IMR-90 (cell line): ENCODE measurements at regions not wholly inside any gene's neighbourhood (a gene's known extent, or its start where the extent isn't known, plus 50 kb on each side); places are given as distances from the start of the nearest gene placed in this dataset.

Experiments used
- ATAC-seq: fragments of 200-7000 bp; cut with Tn5 transposase; 2 replicates; pipeline ENCODE4 v1.9.1; 2020; ENCODE audit warnings: low read depth, mild to moderate bottlenecking, moderate library complexity
- BruUV-seq: library from RNA; stranded (reverse); fragments of 400-500 nt; replicated peaks from 2 replicates; lab custom pipeline; 2021; lab: Mats Ljungman, UMichigan
- CTCF ChIA-PET: fragments of 300-600 bp; formaldehyde crosslinking; extraction: SDS; loops from one replicate; lab custom pipeline; 2021; ENCODE audit warnings: antibody characterized with exemption; lab: Yijun Ruan, JAX
- POLR2A ChIA-PET: fragments of 300-600 bp; sonication (Branson Sonifier 250); formaldehyde crosslinking; loops from one replicate; lab custom pipeline; 2022; ENCODE audit warnings: antibody characterized with exemption; ENCODE audit not compliant: unreplicated experiment; lab: Charles Lee
- DNase-seq: peaks from one replicate; pipeline ENCODE4 v3.0.0; 2013
- H2AFZ ChIP-seq: replicated peaks from 2 replicates; pipeline ENCODE3; 2013; ENCODE audit warnings: low read length, mild to moderate bottlenecking; ENCODE audit not compliant: poor library complexity
- H2AK5ac ChIP-seq: 2 replicates; pipeline ENCODE4 v1.6.1; 2013; ENCODE audit warnings: low read depth, low read length, inconsistent platforms
- H2AK9ac ChIP-seq: replicated peaks from 2 replicates; pipeline ENCODE3; 2013; ENCODE audit warnings: mild to moderate bottlenecking, low read depth, low read length, moderate library complexity; ENCODE audit not compliant: poor library complexity
- H2BK120ac ChIP-seq: 2 replicates; pipeline ENCODE4 v1.6.1; 2013; ENCODE audit warnings: low read depth, low read length, inconsistent platforms
- H2BK15ac ChIP-seq: 3 replicates; pipeline ENCODE4 v1.6.1; 2013; ENCODE audit warnings: low read depth, low read length, inconsistent platforms
- H2BK20ac ChIP-seq: 2 replicates; pipeline ENCODE4 v1.6.1; 2013; ENCODE audit warnings: low read depth, mild to moderate bottlenecking, inconsistent platforms, low read length, moderate library complexity
- H2BK5ac ChIP-seq: 2 replicates; pipeline ENCODE4 v1.6.1; 2013; ENCODE audit warnings: mild to moderate bottlenecking, low read depth, low read length, inconsistent platforms; ENCODE audit not compliant: poor library complexity, severe bottlenecking
- H3K14ac ChIP-seq: replicated peaks from 2 replicates; pipeline ENCODE4 v1.6.1; 2013; ENCODE audit warnings: low read depth, low read length, inconsistent platforms
- H3K18ac ChIP-seq: 2 replicates; pipeline ENCODE4 v1.6.1; 2013; ENCODE audit warnings: low read depth, low read length, control low read depth
- H3K23ac ChIP-seq: 2 replicates; pipeline ENCODE4 v1.6.1; 2013; ENCODE audit warnings: low read depth, low read length, inconsistent platforms
- H3K27ac ChIP-seq: 2 replicates; pipeline ENCODE4 v1.5.1; 2013; ENCODE audit warnings: mild to moderate bottlenecking, control low read depth, low read length; ENCODE audit not compliant: insufficient read depth
- H3K27me3 ChIP-seq: 2 replicates; pipeline ENCODE4 v1.6.1; 2013; ENCODE audit warnings: low read length; ENCODE audit not compliant: control insufficient read depth, insufficient read depth
- H3K36me3 ChIP-seq: 2 replicates; pipeline ENCODE4 v1.6.1; 2013; ENCODE audit warnings: low read length, mixed read lengths; ENCODE audit not compliant: control insufficient read depth, insufficient read depth
- H3K4ac ChIP-seq: 2 replicates; pipeline ENCODE4 v1.6.1; 2013; ENCODE audit warnings: low read depth, low read length, inconsistent platforms
- H3K4me1 ChIP-seq: 2 replicates; pipeline ENCODE4 v1.6.1; 2013; ENCODE audit warnings: low read length, mixed read lengths; ENCODE audit not compliant: control insufficient read depth, insufficient read depth
- H3K4me2 ChIP-seq: 2 replicates; pipeline ENCODE4 v1.6.1; 2013; ENCODE audit warnings: low read depth, mild to moderate bottlenecking, control low read depth, low read length, moderate library complexity
- H3K4me3 ChIP-seq: 2 replicates; pipeline ENCODE4 v1.5.1; 2013; ENCODE audit warnings: low read depth, mild to moderate bottlenecking, control low read depth, low read length, moderate library complexity; ENCODE audit not compliant: insufficient read depth
- H3K56ac ChIP-seq: 2 replicates; pipeline ENCODE4 v1.6.1; 2013; ENCODE audit warnings: low read length, inconsistent platforms; ENCODE audit not compliant: insufficient read depth; ENCODE audit errors: extremely low read depth
- H3K79me1 ChIP-seq, 2 experiments: 2 replicates each; pipeline ENCODE4 v1.6.1; 2013; ENCODE audit warnings: low read length in 2 of 2, inconsistent platforms in 1 of 2, low read depth in 1 of 2
- H3K9ac ChIP-seq: 2 replicates; pipeline ENCODE4 v1.6.1; 2013; ENCODE audit warnings: low read depth, low read length, control low read depth
- H3K9me1 ChIP-seq: 2 replicates; pipeline ENCODE4 v1.6.1; 2013; ENCODE audit warnings: low read length, inconsistent platforms; ENCODE audit not compliant: insufficient read depth
- H3K9me3 ChIP-seq: 2 replicates; pipeline ENCODE4 v1.6.1; 2013; ENCODE audit warnings: low read length; ENCODE audit not compliant: control insufficient read depth, insufficient read depth
- H4K20me1 ChIP-seq: 2 replicates; pipeline ENCODE4 v1.6.1; 2013; ENCODE audit warnings: low read length, inconsistent platforms; ENCODE audit not compliant: insufficient read depth
- H4K5ac ChIP-seq: 2 replicates; pipeline ENCODE4 v1.6.1; 2013; ENCODE audit warnings: mild to moderate bottlenecking, low read depth, low read length, control low read depth
- H4K8ac ChIP-seq, 2 experiments: 2 replicates each; pipeline ENCODE4 v1.6.1; 2013; ENCODE audit warnings: low read depth in 2 of 2, low read length in 2 of 2, control low read depth in 1 of 2, inconsistent platforms in 1 of 2
- H4K91ac ChIP-seq: 2 replicates; pipeline ENCODE4 v1.6.1; 2013; ENCODE audit warnings: low read depth, low read length, inconsistent platforms; ENCODE audit not compliant: insufficient read depth
- BHLHE40 ChIP-seq: fragments of 150-350 bp; IDR thresholded peaks from 2 replicates; pipeline ENCODE4 v1.6.1; 2016; ENCODE audit warnings: mild to moderate bottlenecking, low read depth, low read length
- CEBPB ChIP-seq: IDR thresholded peaks from 2 replicates; pipeline ENCODE4 v1.6.1; 2012; ENCODE audit warnings: low read depth, low read length, improper control_type of control experiment
- CTCF ChIP-seq: conservative IDR thresholded peaks from 2 replicates; pipeline ENCODE4 v1.5.1; 2012; ENCODE audit warnings: mild to moderate bottlenecking, low read depth, low read length, improper control_type of control experiment
- FOS ChIP-seq: fragments of 150-350 bp; IDR thresholded peaks from 2 replicates; pipeline ENCODE4 v1.6.1; 2016; ENCODE audit warnings: low read depth, low read length
- MAFK ChIP-seq: IDR thresholded peaks from 2 replicates; pipeline ENCODE4 v1.6.1; 2012; ENCODE audit warnings: low read depth, low read length, improper control_type of control experiment
- MAZ ChIP-seq: IDR thresholded peaks from 2 replicates; pipeline ENCODE4 v1.6.1; 2012; ENCODE audit warnings: low read depth, mild to moderate bottlenecking, low read length, improper control_type of control experiment, moderate library complexity, borderline replicate concordance
- NFE2L2 ChIP-seq: fragments of 150-350 bp; IDR thresholded peaks from 2 replicates; pipeline ENCODE4 v1.6.1; 2016; ENCODE audit warnings: low read depth, mild to moderate bottlenecking, low read length
- POLR2A ChIP-seq: IDR thresholded peaks from 2 replicates; pipeline ENCODE4 v1.6.1; 2012; ENCODE audit warnings: mild to moderate bottlenecking, low read depth, low read length
- RAD21 ChIP-seq: IDR thresholded peaks from 2 replicates; pipeline ENCODE4 v1.6.1; 2012; ENCODE audit warnings: low read length, improper control_type of control experiment
- RCOR1 ChIP-seq: IDR thresholded peaks from 2 replicates; pipeline ENCODE4 v1.6.1; 2012; ENCODE audit warnings: mild to moderate bottlenecking, low read length, improper control_type of control experiment; ENCODE audit not compliant: insufficient replicate concordance
- RFX5 ChIP-seq: IDR thresholded peaks from 2 replicates; pipeline ENCODE4 v1.8.0; 2012; ENCODE audit warnings: low read depth, mild to moderate bottlenecking, low read length, moderate library complexity
- SMC3 ChIP-seq: fragments of 150-350 bp; IDR thresholded peaks from 2 replicates; pipeline ENCODE4 v1.6.1; 2016; ENCODE audit warnings: low read depth, mild to moderate bottlenecking, antibody characterized with exemption, low read length, moderate library complexity
- WGBS, 2 experiments: methylation state at CpG; one replicate each; pipeline versions ENCODE4 v1.1.5 to v1.1.7; 2013; ENCODE audit warnings: missing lambda C conversion rate in 2 of 2; ENCODE audit not compliant: insufficient read length in 1 of 2; ENCODE audit errors: extremely low coverage in 2 of 2; 5-methylcytosine and 5-hydroxymethylcytosine counted together
- dilution Hi-C: fragments of 300-500 bp; cut with HindIII; formaldehyde crosslinking; loops from one replicate; pipeline ENCODE4 v1.14.3; 2018; ENCODE audit warnings: low sequenced_read_pairs; ENCODE audit not compliant: unreplicated experiment
- in situ Hi-C: fragments of 300-500 bp; cut with MboI; formaldehyde crosslinking; loops from 3 replicates; pipeline ENCODE4 v1.14.3; 2019; ENCODE audit warnings: low sequenced_read_pairs, inconsistent platforms, mixed read lengths
- intact Hi-C: fragments of 100-400 bp; cut with micrococcal nuclease; formaldehyde crosslinking; loops from 2 replicates; pipeline ENCODE4 v1.10.0; 2022
- TF ChIP-seq, protein P1 (sequence below): fragments of 150-350 bp; IDR thresholded peaks from 2 replicates; pipeline ENCODE4 v1.6.1; 2016; ENCODE audit warnings: low read depth, mild to moderate bottlenecking, low read length, moderate library complexity, borderline replicate concordance
- TF ChIP-seq, protein P2 (sequence below): fragments of 150-350 bp; IDR thresholded peaks from 2 replicates; pipeline ENCODE4 v1.6.1; 2017; ENCODE audit warnings: mild to moderate bottlenecking, antibody characterized with exemption, low read length, low read depth

- Histone ChIP-seq H3K23ac (no peak overlapping the region), H3K4me2 (no peak overlapping the region), H3K27me3 (no peaks in the 10 kb centered on the region), H4K20me1 (no peaks in the 10 kb centered on the region), H3K4ac (no peak overlapping the region), H3K79me1 (no peaks in the 10 kb centered on the region), H3K18ac (no peak overlapping the region), H2BK120ac (no peak overlapping the region), H2AK9ac (no peak overlapping the region), H3K9me1 (no peaks in the 10 kb centered on the region), H3K27ac (no peak overlapping the region), H2BK5ac (no peak overlapping the region), H3K14ac (no peak overlapping the region), H2BK15ac (no peak overlapping the region), H2AK5ac (no peak overlapping the region), H4K5ac (no peak overlapping the region), H2AFZ (no peak overlapping the region), H3K9ac (no peak overlapping the region), H4K91ac (no peak overlapping the region), H4K8ac (no peak overlapping the region), H3K9me3 (0 out of 2 replicates have a peak, but pooled peaks cover 2% of the 10 kb centered on the region), H3K36me3 (no peaks in the 10 kb centered on the region), H3K56ac (no peak overlapping the region), H2BK20ac (no peak overlapping the region), H3K4me3 (no peak overlapping the region), H3K4me1 (no peaks in the 10 kb centered on the region)
- in situ Hi-C loops (no loop called here), intact Hi-C loops (no loop called here), dilution Hi-C loops (no loop called here)
- ATAC-seq (no peak), DNase-seq (no peak)
- ChIA-PET CTCF (no interaction called here), POLR2A (no interaction called here)
- no peak for TF ChIP-seq RFX5
- no peak for TF ChIP-seq CTCF
- TF ChIP-seq BHLHE40, result no peak
- no peak for TF ChIP-seq FOS
- TF ChIP-seq, protein P1, sequence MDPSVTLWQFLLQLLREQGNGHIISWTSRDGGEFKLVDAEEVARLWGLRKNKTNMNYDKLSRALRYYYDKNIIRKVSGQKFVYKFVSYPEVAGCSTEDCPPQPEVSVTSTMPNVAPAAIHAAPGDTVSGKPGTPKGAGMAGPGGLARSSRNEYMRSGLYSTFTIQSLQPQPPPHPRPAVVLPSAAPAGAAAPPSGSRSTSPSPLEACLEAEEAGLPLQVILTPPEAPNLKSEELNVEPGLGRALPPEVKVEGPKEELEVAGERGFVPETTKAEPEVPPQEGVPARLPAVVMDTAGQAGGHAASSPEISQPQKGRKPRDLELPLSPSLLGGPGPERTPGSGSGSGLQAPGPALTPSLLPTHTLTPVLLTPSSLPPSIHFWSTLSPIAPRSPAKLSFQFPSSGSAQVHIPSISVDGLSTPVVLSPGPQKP, result no peak
- TF ChIP-seq RCOR1, result no peak
- TF ChIP-seq, protein P2, sequence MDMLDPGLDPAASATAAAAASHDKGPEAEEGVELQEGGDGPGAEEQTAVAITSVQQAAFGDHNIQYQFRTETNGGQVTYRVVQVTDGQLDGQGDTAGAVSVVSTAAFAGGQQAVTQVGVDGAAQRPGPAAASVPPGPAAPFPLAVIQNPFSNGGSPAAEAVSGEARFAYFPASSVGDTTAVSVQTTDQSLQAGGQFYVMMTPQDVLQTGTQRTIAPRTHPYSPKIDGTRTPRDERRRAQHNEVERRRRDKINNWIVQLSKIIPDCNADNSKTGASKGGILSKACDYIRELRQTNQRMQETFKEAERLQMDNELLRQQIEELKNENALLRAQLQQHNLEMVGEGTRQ, result no peak
- TF ChIP-seq MAFK, result no peak
- no peak for TF ChIP-seq RAD21
- TF ChIP-seq SMC3, result no peak
- TF ChIP-seq MAZ, result no peak
- no peak for TF ChIP-seq POLR2A
- TF ChIP-seq CEBPB, result no peak
- TF ChIP-seq NFE2L2, result no peak
- WGBS, 2 experiments, result no CpG with 5 or more reads among the region's 1 CpG
- BruUV-seq, result no TSS peak
These were observed 444.1 kb downstream of the STIM2 start for GRCh38 chr4:27304751-27305150.
